Heart right ventricle (tissue), 16 donors: ENCODE measurements at regions not wholly inside any gene's neighbourhood (a gene's known extent, or its start where the extent isn't known, plus 50 kb on each side); places are given as distances from the start of the nearest gene placed in this dataset.

ENCODE experiments used
- ATAC-seq, 8 donors: fragments of 200-7000 bp; cut with Tn5 transposase; one replicate each; pipeline ENCODE4 v1.9.1; 2020; ENCODE audit warnings: mild to moderate bottlenecking in 8 of 8, moderate library complexity in 8 of 8, moderate number of reproducible peaks in 1 of 8
- DNase-seq, 2 donors: peaks; one replicate each; pipeline ENCODE4 v3.0.0-alpha.2; 2020
- H3K27ac ChIP-seq, 10 donors: fragments of 200-600 bp; sonication (generic) in 2 of 10; one replicate each; pipeline versions ENCODE4 v1.5.0 to v1.8.0; 2020 to 2022; ENCODE audit warnings: mild to moderate bottlenecking in 3 of 10
- H3K27me3 ChIP-seq, 7 donors: fragments of 200-600 bp; one replicate each; pipeline ENCODE4 v1.8.0; 2021 to 2022; ENCODE audit warnings: mild to moderate bottlenecking in 2 of 7
- H3K36me3 ChIP-seq, 9 donors: fragments of 200-600 bp; sonication (generic) in 1 of 9; one replicate each; pipeline versions ENCODE4 v1.5.0 to v1.8.0; 2020 to 2022; ENCODE audit warnings: mild to moderate bottlenecking in 2 of 9
- H3K4me1 ChIP-seq, 9 donors: fragments of 200-600 bp; sonication (generic) in 1 of 9; one replicate each; pipeline versions ENCODE4 v1.5.0 to v1.8.0; 2020 to 2022; ENCODE audit warnings: mild to moderate bottlenecking in 4 of 9
- H3K4me3 ChIP-seq, 10 donors: fragments of 200-600 bp; sonication (generic) in 2 of 10; one replicate each; pipeline versions ENCODE4 v1.5.0 to v1.8.0; 2020 to 2022; ENCODE audit warnings: mild to moderate bottlenecking in 7 of 10, moderate library complexity in 2 of 10
- H3K9me3 ChIP-seq, 11 donors: fragments of 200-600 bp in 10 of 11; sonication (generic) in 2 of 11; one replicate each; pipeline versions ENCODE4 v1.5.0 to v1.8.0; 2013 to 2022; ENCODE audit warnings: mild to moderate bottlenecking in 2 of 11, control low read depth in 1 of 11, moderate library complexity in 1 of 11
- CTCF ChIP-seq, 9 donors: fragments of 200-600 bp; sonication (generic) in 2 of 9; IDR thresholded peaks; one replicate each; pipeline versions ENCODE4 v1.5.0 to v1.8.0; 2021 to 2022; ENCODE audit warnings: antibody characterized with exemption in 9 of 9, mild to moderate bottlenecking in 5 of 9, moderate library complexity in 1 of 9
- WGBS, 2 donors: extraction: QIAGEN DNeasy Blood & Tissue Kit; methylation state at CpG; one replicate each; pipeline ENCODE4 v1.1.7; 2013; ENCODE audit warnings: inconsistent platforms in 1 of 2; 5-methylcytosine and 5-hydroxymethylcytosine counted together
- intact Hi-C, 10 donors: fragments of 100-400 bp; cut with DNase I; formaldehyde crosslinking; loops; one replicate each; pipeline versions ENCODE4 v1.11.1 to v1.14.2; 2022
- donor health status: Arrhythmogenic right ventricular cardiomyopathy.
- donor health status: ischemic (EF 13 %, LVEDD 7.1; RV severe dilation, severe dysfunction).
- donor health status: healthy with polysubstance abuse.
- donor health status: DM: no; HTN: yes; CAD: no.
- donor health status: DM: no; HTN: no; CAD: no.
- donor health status: ischemic (EF 25% LVEDD 6.9; RV normal size, moderate dysfunction).
- donor health status: ischemic (EF 25% LVEDD 5.7; RV mildly dilated, moderate dysfunction).
- donor health status: healthy.
- donor health status: DM: yes; HTN: yes; CAD: no.
- donor health status: Ischemic cardiomyopathy.
- donor health status: ischemic (EF 35%, LVEDD 5.7; RV mildly dilated, moderate dysfunction).
- donor health status: nonischemic (EF 11% LVEDD 7.7; RV severe dilation, severe dysfunction).
- donor health status: DM: yes; HTN: yes; CAD: no.
- donor health status: PGD.
- donor health status: ischemic (EF 29% LVEDD 5.4; RV normal size, mild dysfunction).
- donor health status: nonischemic (EF 23%, LVEDD 6.1; RV moderate dilation, normal function).

- Histone ChIP-seq H3K4me3 (no peak overlapping the region), H3K36me3 (no peaks in the 10 kb centered on the region), H3K27ac (peak overlapping the region in 1 of 10 donors; percentile 80), H3K4me1 (peaks cover 0 to 24% (median 0%) of the 10 kb centered on the region in 9 donors), H3K27me3 (peaks cover 0 to 5% (median 0%) of the 10 kb centered on the region in 7 donors), H3K9me3 (peaks cover 0 to 20% (median 9%) of the 10 kb centered on the region in 11 donors)
- WGBS, 2 donors = 68 to 81% methylated on average over 1 of the region's 1 CpG
- no peak for TF ChIP-seq CTCF (IDR thresholded peaks at IDR 0.05)
- no peak for DNase-seq
- ATAC-seq = no peak
- intact Hi-C loops = no loop called here
Observed at GRCh38 chr12:48279601-48280000, 71.1 kb downstream of the ZNF641 start.

- Histone ChIP-seq H3K9me3 (peaks cover 0 to 22% (median 9%) of the 10 kb centered on the region in 11 donors), H3K4me1 (peaks cover 0 to 24% (median 0%) of the 10 kb centered on the region in 9 donors), H3K4me3 (no peak overlapping the region), H3K36me3 (no peaks in the 10 kb centered on the region), H3K27ac (peak overlapping the region in 1 of 10 donors; percentile 80), H3K27me3 (peaks cover 0 to 5% (median 0%) of the 10 kb centered on the region in 7 donors)
- intact Hi-C loops = no loop called here
- TF ChIP-seq CTCF (IDR thresholded peaks at IDR 0.05) = no peak
- ATAC-seq (no peak), DNase-seq (no peak)
Observed at GRCh38 chr12:48279101-48279500, 71.6 kb downstream of the ZNF641 start.

- Histone ChIP-seq H3K36me3 (no peaks in the 10 kb centered on the region), H3K4me1 (peaks cover 0 to 12% (median 0%) of the 10 kb centered on the region in 9 donors), H3K9me3 (peaks cover 0 to 25% (median 9%) of the 10 kb centered on the region in 11 donors), H3K4me3 (no peak overlapping the region), H3K27me3 (peaks cover 0 to 5% (median 3%) of the 10 kb centered on the region in 7 donors), H3K27ac (no peak overlapping the region)
- no peak for ATAC-seq
- no peak for TF ChIP-seq CTCF (IDR thresholded peaks at IDR 0.05)
- no peak for DNase-seq
- WGBS, 2 donors = 67 to 68% methylated on average over 2 of the region's 2 CpGs
- intact Hi-C loops = no loop called here
Observed at GRCh38 chr12:48276621-48277020, 73.5 kb upstream of the OR10AD1 start.

- no peak overlapping the region for H3K27ac ChIP-seq
- no peak for ATAC-seq
- no peaks in the 10 kb centered on the region for H3K36me3 ChIP-seq
- H3K4me3 ChIP-seq = no peak overlapping the region
- WGBS, 2 donors = 96 to 98% methylated on average over 1 of the region's 1 CpG
- no peak for TF ChIP-seq CTCF (IDR thresholded peaks at IDR 0.05)
- no peak for DNase-seq
- H3K9me3 ChIP-seq = no peaks in the 10 kb centered on the region
- peaks cover 0 to 9% (median 0%) of the 10 kb centered on the region in 7 donors for H3K27me3 ChIP-seq
- intact Hi-C loops = no loop called here
- H3K4me1 ChIP-seq = no peaks in the 10 kb centered on the region
Observed at GRCh38 chr12:48266826-48267225, 63.7 kb upstream of the OR10AD1 start.
